H1 (cell line): ENCODE measurements at regions not wholly inside any gene's neighbourhood (a gene's known extent, or its start where the extent isn't known, plus 50 kb on each side); places are given as distances from the start of the nearest gene placed in this dataset.

ENCODE experiments used
- CHD7 ChIP-seq: fragments of 300-600 bp; sonication (generic); IDR thresholded peaks from 2 replicates; pipeline ENCODE4 v1.7.1; 2012; ENCODE audit warnings: low read length, moderate library complexity, mild to moderate bottlenecking, inconsistent platforms; ENCODE audit not compliant: insufficient replicate concordance
- CREB1 ChIP-seq: IDR thresholded peaks from 2 replicates; pipeline ENCODE4 v1.6.1; 2012; ENCODE audit warnings: inconsistent platforms
- NRF1 ChIP-seq: IDR thresholded peaks from 2 replicates; pipeline ENCODE4 v1.6.1; 2011; ENCODE audit warnings: mild to moderate bottlenecking, low read depth, low read length, improper control_type of control experiment
- POU5F1 ChIP-seq: IDR thresholded peaks from 2 replicates; pipeline ENCODE4 v1.6.1; 2011; ENCODE audit warnings: low read depth, mild to moderate bottlenecking, low read length, moderate library complexity
- RXRA ChIP-seq: IDR thresholded peaks from 2 replicates; pipeline ENCODE4 v1.6.1; 2011; ENCODE audit warnings: low read depth, mild to moderate bottlenecking, low read length, moderate library complexity; ENCODE audit not compliant: insufficient read depth

- TF ChIP-seq CHD7: no peak
- TF ChIP-seq RXRA: no peak
- TF ChIP-seq NRF1: no peak
- TF ChIP-seq CREB1: no peak
- TF ChIP-seq POU5F1: no peak
- TF ChIP-seq, all 59 proteins: peak for 0
Measured at GRCh38 chr11:43145653-43146052, 166.1 kb upstream of the API5 start (continued).
